ENCODE measurements at regions not wholly inside any gene's neighbourhood (a gene's known extent, or its start where the extent isn't known, plus 50 kb on each side); places are given as distances from the start of the nearest gene placed in this dataset.

- Histone ChIP-seq H3K27ac (ENCODE audit: extremely low read depth, low read depth, low read length) (no peak overlapping the region), H3K4me1 (ENCODE audit: control insufficient read depth, insufficient read depth, low read length) (no peaks in the 10 kb centered on the region), H3K9me3 (ENCODE audit: control insufficient read depth, insufficient read depth, low read depth, low read length) (no peaks in the 10 kb centered on the region), H3K36me3 (ENCODE audit: control insufficient read depth in 2 of 2, insufficient read depth in 1 of 2, low read length in 2 of 2) (no peaks in the 10 kb centered on the region), H3K4me3 (ENCODE audit: low read depth, low read length) (no peak overlapping the region)
- TF ChIP-seq ZNF398 (tag by site-specific recombination; IDR thresholded peaks at IDR 0.05) = no peak
- TF ChIP-seq ZNF341 (tag by site-specific recombination; IDR thresholded peaks at IDR 0.05; ENCODE audit: low read depth) = no peak
- no peak for TF ChIP-seq ZBTB8A (tag by site-specific recombination; IDR thresholded peaks at IDR 0.05)
- TF ChIP-seq SP3 (tag by site-specific recombination; IDR thresholded peaks at IDR 0.05) = no peak
- TF ChIP-seq GLI2 (tag by site-specific recombination; IDR thresholded peaks at IDR 0.05; ENCODE audit: borderline replicate concordance, low read depth) = no peak
- no peak for TF ChIP-seq FEZF1 (tag by site-specific recombination; IDR thresholded peaks at IDR 0.05)
- no peak for TF ChIP-seq ZNF184 (tag by site-specific recombination; IDR thresholded peaks at IDR 0.05)
- no peak for TF ChIP-seq TCF7L2 (IDR thresholded peaks at IDR 0.05; ENCODE audit: borderline replicate concordance, low read depth, low read length)
- no peak for TF ChIP-seq ZNF404 (tag by site-specific recombination; IDR thresholded peaks at IDR 0.05)
- no peak for TF ChIP-seq ZNF132 (tag by site-specific recombination; IDR thresholded peaks at IDR 0.05; ENCODE audit: borderline replicate concordance)
- TF ChIP-seq ZNF473 (tag by site-specific recombination; IDR thresholded peaks at IDR 0.05) = no peak
- POLR2A ChIA-PET = no interaction called here
- CTCF ChIA-PET = interaction anchor here (0.7 kb wide), 1 partner anchor 134 kb away, joined by 3 read pairs; no protein-coding TSS in a partner anchor
Observed at GRCh38 chr4:36590343-36590742, 308.9 kb downstream of the DTHD1 start.

- no peak overlapping the region for H3K27ac ChIP-seq (ENCODE audit: extremely low read depth, low read depth, low read length)
- H3K4me1 ChIP-seq (ENCODE audit: control insufficient read depth, insufficient read depth, low read length) = no peaks in the 10 kb centered on the region
- TF ChIP-seq ZNF24 (tag by site-specific recombination; IDR thresholded peaks at IDR 0.05) (no peak), FEZF1 (tag by site-specific recombination; IDR thresholded peaks at IDR 0.05) (no peak), ZNF146 (tag by site-specific recombination; IDR thresholded peaks at IDR 0.05) (no peak), ZNF211 (tag by site-specific recombination; IDR thresholded peaks at IDR 0.05; ENCODE audit: low read depth) (no peak)
- no peak overlapping the region for H3K4me3 ChIP-seq (ENCODE audit: low read depth, low read length)
- no peaks in the 10 kb centered on the region for H3K9me3 ChIP-seq (ENCODE audit: control insufficient read depth, insufficient read depth, low read depth, low read length)
- ChIA-PET CTCF (no interaction called here), POLR2A (no interaction called here)
- H3K36me3 ChIP-seq (ENCODE audit: control insufficient read depth in 2 of 2, insufficient read depth in 1 of 2, low read length in 2 of 2) = no peaks in the 10 kb centered on the region
Observed at GRCh38 chr4:36601864-36602495, 320.6 kb downstream of the DTHD1 start.

GRCh38 chr4:36609661-36610060, 328.2 kb downstream of the DTHD1 start:
- Histone ChIP-seq H3K27ac (ENCODE audit: extremely low read depth, low read depth, low read length) (no peak overlapping the region), H3K9me3 (ENCODE audit: control insufficient read depth, insufficient read depth, low read depth, low read length) (no peaks in the 10 kb centered on the region), H3K4me1 (ENCODE audit: control insufficient read depth, insufficient read depth, low read length) (no peaks in the 10 kb centered on the region), H3K36me3 (ENCODE audit: control insufficient read depth in 2 of 2, insufficient read depth in 1 of 2, low read length in 2 of 2) (no peaks in the 10 kb centered on the region), H3K4me3 (ENCODE audit: low read depth, low read length) (no peak overlapping the region)
- POLR2A ChIA-PET = no interaction called here
- CTCF ChIA-PET = interaction anchor here (0.7 kb wide), 1 partner anchor 22 kb away, joined by 3 read pairs; no protein-coding TSS in a partner anchor
- TF ChIP-seq SALL2 (tag by site-specific recombination; IDR thresholded peaks at IDR 0.05; ENCODE audit: borderline replicate concordance) = no peak
- no peak for TF ChIP-seq ZFP69B (tag by site-specific recombination; IDR thresholded peaks at IDR 0.05)
- no peak for TF ChIP-seq ZBTB8A (tag by site-specific recombination; IDR thresholded peaks at IDR 0.05)
- no peak for TF ChIP-seq SCRT1 (tag by site-specific recombination; IDR thresholded peaks at IDR 0.05; ENCODE audit: borderline replicate concordance)
- no peak for TF ChIP-seq ZNF211 (tag by site-specific recombination; IDR thresholded peaks at IDR 0.05; ENCODE audit: low read depth)
- TF ChIP-seq ATF2 (tag by site-specific recombination; IDR thresholded peaks at IDR 0.05; ENCODE audit: low read depth) = no peak
- no peak for TF ChIP-seq ZNF654 (tag by site-specific recombination; IDR thresholded peaks at IDR 0.05; ENCODE audit: low read depth)
- no peak for TF ChIP-seq ZNF664 (tag by site-specific recombination; IDR thresholded peaks at IDR 0.05)
- no peak for TF ChIP-seq SCRT2 (tag by site-specific recombination; IDR thresholded peaks at IDR 0.05)
- TF ChIP-seq OSR2 (tag by site-specific recombination; IDR thresholded peaks at IDR 0.05) = no peak
- TF ChIP-seq AEBP2 (tag by site-specific recombination; IDR thresholded peaks at IDR 0.05; ENCODE audit: borderline replicate concordance) = no peak
- TF ChIP-seq ZNF768 (tag by site-specific recombination; IDR thresholded peaks at IDR 0.05) = no peak
- TF ChIP-seq ZNF610 (tag by site-specific recombination; IDR thresholded peaks at IDR 0.05; ENCODE audit: borderline replicate concordance) = no peak
- TF ChIP-seq ZSCAN5A (tag by site-specific recombination; IDR thresholded peaks at IDR 0.05) = no peak
- TF ChIP-seq ZNF266 (tag by site-specific recombination; IDR thresholded peaks at IDR 0.05; ENCODE audit: low read depth) = no peak

Data from HEK293 (cell line).